ENCODE measurements at regions not wholly inside any gene's neighbourhood (a gene's known extent, or its start where the extent isn't known, plus 50 kb on each side); places are given as distances from the start of the nearest gene placed in this dataset.

DNA sequence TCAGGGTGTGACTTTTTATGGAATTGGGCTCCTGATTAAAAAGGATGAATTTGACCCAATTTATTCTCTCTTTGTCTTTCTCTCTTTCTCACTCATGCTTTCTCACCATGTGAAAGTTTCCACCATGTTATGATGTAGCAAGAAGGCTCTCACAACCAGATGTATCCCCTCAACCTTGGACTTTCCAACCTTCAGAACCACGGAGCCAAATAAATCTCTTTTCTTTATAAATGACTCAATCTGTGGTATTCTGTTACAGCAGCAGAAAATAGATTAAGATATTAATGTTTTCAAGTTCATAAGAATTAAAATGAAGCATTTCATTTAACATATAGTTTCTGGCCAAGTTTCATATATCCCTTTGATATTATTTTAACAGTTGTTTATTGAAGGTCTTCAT lies 698.5 kb downstream of the TRAM1L1 start:
- Histone ChIP-seq H3K4me1 (no peaks in the 10 kb centered on the region), H3K27me3 (no peaks in the 10 kb centered on the region), H3K36me3 (no peaks in the 10 kb centered on the region), H3K27ac (no peak overlapping the region), H3K9me3 (no peaks in the 10 kb centered on the region), H3K4me3 (no peak overlapping the region)
- intact Hi-C loops (cut with DNase I): no loop called here
- DNase-seq: no peak
- no peak for TF ChIP-seq POLR2AphosphoS5 (IDR thresholded peaks at IDR 0.05)
- TF ChIP-seq, protein P1, sequence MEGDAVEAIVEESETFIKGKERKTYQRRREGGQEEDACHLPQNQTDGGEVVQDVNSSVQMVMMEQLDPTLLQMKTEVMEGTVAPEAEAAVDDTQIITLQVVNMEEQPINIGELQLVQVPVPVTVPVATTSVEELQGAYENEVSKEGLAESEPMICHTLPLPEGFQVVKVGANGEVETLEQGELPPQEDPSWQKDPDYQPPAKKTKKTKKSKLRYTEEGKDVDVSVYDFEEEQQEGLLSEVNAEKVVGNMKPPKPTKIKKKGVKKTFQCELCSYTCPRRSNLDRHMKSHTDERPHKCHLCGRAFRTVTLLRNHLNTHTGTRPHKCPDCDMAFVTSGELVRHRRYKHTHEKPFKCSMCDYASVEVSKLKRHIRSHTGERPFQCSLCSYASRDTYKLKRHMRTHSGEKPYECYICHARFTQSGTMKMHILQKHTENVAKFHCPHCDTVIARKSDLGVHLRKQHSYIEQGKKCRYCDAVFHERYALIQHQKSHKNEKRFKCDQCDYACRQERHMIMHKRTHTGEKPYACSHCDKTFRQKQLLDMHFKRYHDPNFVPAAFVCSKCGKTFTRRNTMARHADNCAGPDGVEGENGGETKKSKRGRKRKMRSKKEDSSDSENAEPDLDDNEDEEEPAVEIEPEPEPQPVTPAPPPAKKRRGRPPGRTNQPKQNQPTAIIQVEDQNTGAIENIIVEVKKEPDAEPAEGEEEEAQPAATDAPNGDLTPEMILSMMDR (IDR thresholded peaks at IDR 0.05): no peak
- 45 to 68% methylated on average over 1 of the region's 1 CpG for WGBS, 2 donors

DNA sequence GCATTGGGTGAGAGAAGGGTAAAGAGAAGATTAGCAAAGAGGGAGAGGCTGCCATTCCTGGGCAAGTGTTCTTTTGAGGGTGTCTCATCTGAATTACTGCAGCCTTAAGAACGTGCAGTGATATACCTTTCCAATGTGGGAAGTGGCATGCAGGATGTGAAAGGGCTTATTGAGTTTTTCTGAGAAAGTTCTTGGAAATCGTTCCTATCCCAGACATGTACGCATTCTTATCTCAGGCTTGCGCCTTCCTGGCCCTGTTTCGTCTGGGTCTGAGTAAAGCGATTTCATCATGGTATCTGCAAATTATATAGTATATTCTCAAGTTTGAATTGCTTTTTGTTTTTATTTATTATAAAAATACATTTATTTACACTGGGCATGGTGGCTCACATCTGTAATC lies 699.8 kb downstream of the TRAM1L1 start:
- H3K9me3 ChIP-seq: no peaks in the 10 kb centered on the region
- intact Hi-C loops (cut with DNase I): no loop called here
- WGBS, 2 donors: 83 to 90% methylated on average over 6 of the region's 6 CpGs
- no peak overlapping the region for H3K27ac ChIP-seq
- no peak for DNase-seq
- H3K27me3 ChIP-seq: no peaks in the 10 kb centered on the region
- no peak for TF ChIP-seq POLR2AphosphoS5 (IDR thresholded peaks at IDR 0.05)
- TF ChIP-seq EP300 (IDR thresholded peaks at IDR 0.05): no peak
- TF ChIP-seq POLR2A (IDR thresholded peaks at IDR 0.05): no peak
- TF ChIP-seq, protein P1 (IDR thresholded peaks at IDR 0.05): no peak
- no peak overlapping the region for H3K4me3 ChIP-seq
- no peaks in the 10 kb centered on the region for H3K36me3 ChIP-seq
- no peaks in the 10 kb centered on the region for H3K4me1 ChIP-seq

DNA sequence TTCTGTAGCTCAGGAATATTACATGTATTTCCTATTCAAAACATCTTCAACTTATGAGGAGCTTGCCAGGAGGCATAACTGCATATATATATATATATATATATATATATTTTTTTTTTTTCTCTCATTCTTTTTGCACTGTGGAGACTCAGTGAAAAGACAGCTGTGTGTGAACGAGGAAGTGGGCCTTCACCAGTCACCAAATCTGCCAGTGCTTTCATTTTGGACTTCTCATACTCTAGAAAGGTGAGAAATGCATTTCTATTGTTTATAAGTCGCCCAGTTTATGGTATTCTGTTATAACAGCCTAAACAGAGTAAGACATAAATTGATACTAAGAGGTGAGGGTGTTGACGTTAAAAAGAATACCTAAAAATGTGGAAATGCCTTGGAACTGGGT lies 710.6 kb downstream of the TRAM1L1 start:
- Histone ChIP-seq H3K4me3 (no peak overlapping the region), H3K4me1 (no peaks in the 10 kb centered on the region), H3K36me3 (no peaks in the 10 kb centered on the region), H3K27me3 (no peaks in the 10 kb centered on the region), H3K9me3 (no peaks in the 10 kb centered on the region), H3K27ac (no peak overlapping the region)
- WGBS, 2 donors: 74% methylated on average over 3 of the region's 3 CpGs
- intact Hi-C loops (cut with DNase I): no loop called here
- TF ChIP-seq POLR2A (IDR thresholded peaks at IDR 0.05) (no peak), EP300 (IDR thresholded peaks at IDR 0.05) (no peak), POLR2AphosphoS5 (IDR thresholded peaks at IDR 0.05) (no peak)
- TF ChIP-seq, protein P1 (IDR thresholded peaks at IDR 0.05): no peak
- DNase-seq: no peak

DNA sequence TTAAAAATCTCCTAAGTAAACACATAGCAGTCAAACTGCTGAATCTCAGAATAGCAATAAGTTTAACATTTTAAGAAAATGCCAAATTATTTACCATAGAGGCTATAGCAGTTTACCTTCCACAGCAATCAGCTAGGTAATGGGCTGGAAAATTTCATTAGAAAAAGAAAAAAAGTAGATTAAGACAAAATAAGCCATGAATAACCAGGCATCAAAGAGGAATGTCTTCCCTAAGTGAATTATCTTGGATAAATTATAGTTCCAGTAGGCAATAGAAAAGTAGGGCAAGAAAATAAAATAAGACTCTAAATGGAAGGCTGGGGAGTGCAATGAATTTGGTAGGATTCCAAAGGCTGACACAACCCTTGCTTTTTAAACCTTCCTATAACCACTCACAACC lies 722.8 kb downstream of the TRAM1L1 start:
- intact Hi-C loops (cut with DNase I): no loop called here
- TF ChIP-seq, protein P1 (IDR thresholded peaks at IDR 0.05): no peak
- TF ChIP-seq EP300 (IDR thresholded peaks at IDR 0.05) (no peak), POLR2AphosphoS5 (IDR thresholded peaks at IDR 0.05) (no peak), POLR2A (IDR thresholded peaks at IDR 0.05) (no peak)
- DNase-seq: no peak

DNA sequence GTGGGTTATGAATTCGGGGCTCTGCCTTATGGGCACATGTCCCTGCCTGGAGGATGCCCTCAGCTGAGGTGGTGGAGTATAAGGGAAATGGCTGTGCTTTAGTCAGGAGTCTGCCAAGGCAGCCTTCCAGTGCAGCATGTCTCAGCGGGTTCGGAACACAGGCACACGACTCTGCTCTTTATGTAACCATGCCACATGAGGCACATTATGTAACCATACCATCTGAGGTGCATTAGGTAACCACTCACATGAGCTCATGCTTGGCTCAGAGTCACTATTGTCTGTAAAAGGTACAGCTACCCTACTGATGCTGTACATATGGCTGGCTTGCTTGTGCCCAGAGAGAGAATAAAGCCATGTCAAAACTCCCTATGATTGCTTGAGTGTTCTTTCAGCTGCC lies 723.6 kb downstream of the TRAM1L1 start:
- Histone ChIP-seq H3K4me3 (no peak overlapping the region), H3K9me3 (no peaks in the 10 kb centered on the region), H3K4me1 (no peaks in the 10 kb centered on the region), H3K27me3 (no peaks in the 10 kb centered on the region), H3K27ac (no peak overlapping the region), H3K36me3 (no peaks in the 10 kb centered on the region)
- intact Hi-C loops (cut with DNase I): no loop called here
- 72 to 81% methylated on average over 4 of the region's 4 CpGs for WGBS, 2 donors
- DNase-seq: no peak
- TF ChIP-seq POLR2A (IDR thresholded peaks at IDR 0.05): no peak
- TF ChIP-seq, protein P1 (IDR thresholded peaks at IDR 0.05): no peak
- TF ChIP-seq EP300 (IDR thresholded peaks at IDR 0.05): no peak
- TF ChIP-seq POLR2AphosphoS5 (IDR thresholded peaks at IDR 0.05): no peak

More for the DNA sequence above, 722.8 kb downstream of the TRAM1L1 start:
- Histone ChIP-seq H3K4me1 (no peaks in the 10 kb centered on the region), H3K9me3 (no peaks in the 10 kb centered on the region), H3K27ac (no peak overlapping the region), H3K27me3 (no peaks in the 10 kb centered on the region), H3K4me3 (no peak overlapping the region), H3K36me3 (no peaks in the 10 kb centered on the region)

Data from sigmoid colon (tissue), 6 donors.